GM12878 (cell line): ENCODE measurements at regions not wholly inside any gene's neighbourhood (a gene's known extent, or its start where the extent isn't known, plus 50 kb on each side); places are given as distances from the start of the nearest gene placed in this dataset.

Source experiments
- JUNB ChIP-seq: IDR thresholded peaks from 2 replicates; pipeline ENCODE4 v1.6.1; 2016; ENCODE audit warnings: antibody characterized with exemption, mild to moderate bottlenecking
- NRF1 ChIP-seq: conservative IDR thresholded peaks from 2 replicates; pipeline ENCODE4 v1.6.1; 2011; ENCODE audit warnings: mild to moderate bottlenecking, low read depth, low read length, improper control_type of control experiment
- TARDBP ChIP-seq: IDR thresholded peaks from 2 replicates; pipeline ENCODE4 v1.6.1; 2016; ENCODE audit warnings: borderline replicate concordance
- TCF7 ChIP-seq: IDR thresholded peaks from 2 replicates; pipeline ENCODE4 v1.6.1; 2014; ENCODE audit warnings: antibody characterized with exemption, borderline replicate concordance
- ZNF274 ChIP-seq: IDR thresholded peaks from one replicate; pipeline ENCODE4 v1.8.0; 2011; ENCODE audit not compliant: insufficient read length, insufficient read depth
- TF ChIP-seq, protein P1 (sequence below), 3 experiments: IDR thresholded peaks in 2 of 3; conservative IDR thresholded peaks in 1 of 3; 2 replicates each; pipeline ENCODE4 v1.5.1; 2011; ENCODE audit warnings: low read depth in 3 of 3, low read length in 3 of 3, mild to moderate bottlenecking in 3 of 3, control low read depth in 2 of 3, moderate library complexity in 2 of 3, inconsistent platforms in 1 of 3, mixed read lengths in 1 of 3; ENCODE audit not compliant: control insufficient read depth in 2 of 3, insufficient read depth in 1 of 3; ENCODE audit errors: extremely low read depth in 1 of 3
- TF ChIP-seq, protein P2 (sequence below): fragments of 450-650 bp; IDR thresholded peaks from 2 replicates; pipeline ENCODE4 v1.6.1; 2017; ENCODE audit warnings: antibody characterized with exemption, mild to moderate bottlenecking, moderate library complexity
- TF ChIP-seq, protein P3 (sequence below): IDR thresholded peaks from 2 replicates; pipeline ENCODE4 v1.6.1; 2012; ENCODE audit warnings: low read depth, low read length, improper control_type of control experiment

DNA sequence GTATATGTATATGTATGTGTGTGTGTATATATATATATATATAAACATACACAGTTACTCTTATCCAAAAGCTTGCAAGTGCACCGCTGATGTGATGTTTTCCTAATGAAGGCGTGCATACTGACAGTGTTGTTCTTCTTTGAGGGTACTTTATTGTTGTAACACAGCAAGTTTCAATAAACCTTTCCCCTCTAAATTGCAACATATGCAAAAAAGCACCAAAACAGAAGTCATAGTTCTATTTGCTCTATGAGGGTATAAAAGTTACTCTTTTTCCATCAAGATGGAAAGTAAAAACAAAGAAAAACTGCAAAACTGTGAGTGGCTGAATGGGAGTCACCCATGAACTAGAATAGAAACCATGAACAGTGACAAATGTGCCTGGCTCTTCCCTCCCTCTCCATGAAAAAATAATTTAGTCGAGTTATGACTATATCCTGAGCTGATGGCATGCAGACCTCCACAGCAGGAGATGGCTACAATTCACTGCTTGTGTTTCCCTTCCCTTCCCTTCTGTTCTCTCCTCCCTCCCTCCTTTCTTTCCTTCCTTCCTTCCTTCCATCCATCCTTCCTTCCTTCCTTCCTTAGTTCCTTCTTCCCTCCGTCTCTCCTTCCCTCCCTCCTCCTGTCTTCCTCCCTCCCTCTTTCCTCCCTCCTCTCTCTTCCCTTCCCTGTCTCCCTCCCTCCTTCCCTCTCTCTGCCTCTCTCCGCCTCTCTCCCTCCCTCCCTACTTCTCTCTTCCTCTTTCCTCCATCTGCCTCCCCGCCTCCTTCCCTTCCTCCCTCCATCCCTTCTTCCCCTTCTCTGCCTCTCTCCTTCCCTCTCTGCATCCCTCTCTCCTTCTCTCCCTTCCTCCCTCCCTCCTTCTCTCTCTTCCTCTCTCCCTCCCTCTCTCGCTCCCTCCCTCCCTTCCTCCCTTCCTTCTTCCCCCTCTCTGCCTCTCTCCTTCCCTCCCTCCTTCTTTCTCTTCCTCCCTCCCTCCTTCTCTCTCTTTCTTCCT, 220.7 kb upstream of the POU3F1 start:
- TF ChIP-seq TCF7: no peak
- TF ChIP-seq NRF1: no peak
- no peak for TF ChIP-seq ZNF274
- TF ChIP-seq JUNB: no peak
- TF ChIP-seq TARDBP: no peak
- TF ChIP-seq, protein P1, sequence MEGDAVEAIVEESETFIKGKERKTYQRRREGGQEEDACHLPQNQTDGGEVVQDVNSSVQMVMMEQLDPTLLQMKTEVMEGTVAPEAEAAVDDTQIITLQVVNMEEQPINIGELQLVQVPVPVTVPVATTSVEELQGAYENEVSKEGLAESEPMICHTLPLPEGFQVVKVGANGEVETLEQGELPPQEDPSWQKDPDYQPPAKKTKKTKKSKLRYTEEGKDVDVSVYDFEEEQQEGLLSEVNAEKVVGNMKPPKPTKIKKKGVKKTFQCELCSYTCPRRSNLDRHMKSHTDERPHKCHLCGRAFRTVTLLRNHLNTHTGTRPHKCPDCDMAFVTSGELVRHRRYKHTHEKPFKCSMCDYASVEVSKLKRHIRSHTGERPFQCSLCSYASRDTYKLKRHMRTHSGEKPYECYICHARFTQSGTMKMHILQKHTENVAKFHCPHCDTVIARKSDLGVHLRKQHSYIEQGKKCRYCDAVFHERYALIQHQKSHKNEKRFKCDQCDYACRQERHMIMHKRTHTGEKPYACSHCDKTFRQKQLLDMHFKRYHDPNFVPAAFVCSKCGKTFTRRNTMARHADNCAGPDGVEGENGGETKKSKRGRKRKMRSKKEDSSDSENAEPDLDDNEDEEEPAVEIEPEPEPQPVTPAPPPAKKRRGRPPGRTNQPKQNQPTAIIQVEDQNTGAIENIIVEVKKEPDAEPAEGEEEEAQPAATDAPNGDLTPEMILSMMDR (IDR thresholded peaks at IDR 0.05 in 2 of 3, conservative IDR thresholded peaks at IDR 0.05 in 1 of 3; ENCODE audit: control insufficient read depth in 2 of 3, extremely low read depth in 1 of 3, insufficient read depth in 1 of 3, low read depth in 3 of 3, low read length in 3 of 3): no peak
- TF ChIP-seq, protein P2, sequence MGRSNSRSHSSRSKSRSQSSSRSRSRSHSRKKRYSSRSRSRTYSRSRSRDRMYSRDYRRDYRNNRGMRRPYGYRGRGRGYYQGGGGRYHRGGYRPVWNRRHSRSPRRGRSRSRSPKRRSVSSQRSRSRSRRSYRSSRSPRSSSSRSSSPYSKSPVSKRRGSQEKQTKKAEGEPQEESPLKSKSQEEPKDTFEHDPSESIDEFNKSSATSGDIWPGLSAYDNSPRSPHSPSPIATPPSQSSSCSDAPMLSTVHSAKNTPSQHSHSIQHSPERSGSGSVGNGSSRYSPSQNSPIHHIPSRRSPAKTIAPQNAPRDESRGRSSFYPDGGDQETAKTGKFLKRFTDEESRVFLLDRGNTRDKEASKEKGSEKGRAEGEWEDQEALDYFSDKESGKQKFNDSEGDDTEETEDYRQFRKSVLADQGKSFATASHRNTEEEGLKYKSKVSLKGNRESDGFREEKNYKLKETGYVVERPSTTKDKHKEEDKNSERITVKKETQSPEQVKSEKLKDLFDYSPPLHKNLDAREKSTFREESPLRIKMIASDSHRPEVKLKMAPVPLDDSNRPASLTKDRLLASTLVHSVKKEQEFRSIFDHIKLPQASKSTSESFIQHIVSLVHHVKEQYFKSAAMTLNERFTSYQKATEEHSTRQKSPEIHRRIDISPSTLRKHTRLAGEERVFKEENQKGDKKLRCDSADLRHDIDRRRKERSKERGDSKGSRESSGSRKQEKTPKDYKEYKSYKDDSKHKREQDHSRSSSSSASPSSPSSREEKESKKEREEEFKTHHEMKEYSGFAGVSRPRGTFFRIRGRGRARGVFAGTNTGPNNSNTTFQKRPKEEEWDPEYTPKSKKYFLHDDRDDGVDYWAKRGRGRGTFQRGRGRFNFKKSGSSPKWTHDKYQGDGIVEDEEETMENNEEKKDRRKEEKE: no peak
- TF ChIP-seq, protein P3, sequence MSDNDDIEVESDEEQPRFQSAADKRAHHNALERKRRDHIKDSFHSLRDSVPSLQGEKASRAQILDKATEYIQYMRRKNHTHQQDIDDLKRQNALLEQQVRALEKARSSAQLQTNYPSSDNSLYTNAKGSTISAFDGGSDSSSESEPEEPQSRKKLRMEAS: no peak
